Fibroblast of lung (primary cell): ENCODE measurements at regions not wholly inside any gene's neighbourhood (a gene's known extent, or its start where the extent isn't known, plus 50 kb on each side); places are given as distances from the start of the nearest gene placed in this dataset.

ENCODE experiments used
- DNase-seq, 2 donors: peaks; one replicate each; pipeline versions ENCODE4 v3.0.0 to v3.0.0-alpha.2; 2010; ENCODE audit warnings: low read depth in 2 of 2
- H2AFZ ChIP-seq: 2 replicates; pipeline ENCODE4 v1.5.1; 2012; ENCODE audit warnings: low read length, control low read depth, inconsistent platforms
- H3K27ac ChIP-seq: 2 replicates; pipeline ENCODE4 v1.5.1; 2011; ENCODE audit warnings: low read length, control low read depth; ENCODE audit not compliant: insufficient read depth
- H3K27me3 ChIP-seq: 2 replicates; pipeline ENCODE4 v1.5.1; 2011; ENCODE audit warnings: mild to moderate bottlenecking, low read length; ENCODE audit not compliant: control insufficient read depth, insufficient read depth
- H3K36me3 ChIP-seq: 2 replicates; pipeline ENCODE4 v1.5.1; 2011; ENCODE audit warnings: low read length; ENCODE audit not compliant: control insufficient read depth, insufficient read depth
- H3K4me1 ChIP-seq: 2 replicates; pipeline ENCODE4 v1.5.1; 2011; ENCODE audit warnings: low read length; ENCODE audit not compliant: control insufficient read depth, insufficient read depth; ENCODE audit errors: extremely low read depth
- H3K4me2 ChIP-seq: 2 replicates; pipeline ENCODE4 v1.5.1; 2011; ENCODE audit warnings: low read length, control low read depth; ENCODE audit not compliant: insufficient read depth; ENCODE audit errors: extremely low read depth
- H3K4me3 ChIP-seq, 4 experiments: fragments of 200-600 bp in 1 of 4; sonication (generic) in 1 of 4; replicated peaks in 1 of 4; 2 replicates each; pipeline ENCODE4 v1.5.1; 2011 to 2016; ENCODE audit warnings: low read length in 4 of 4, low read depth in 3 of 4, mild to moderate bottlenecking in 3 of 4, control low read depth in 2 of 4, inconsistent platforms in 1 of 4, mixed read lengths in 1 of 4; ENCODE audit not compliant: insufficient read depth in 1 of 4; ENCODE audit errors: control extremely low read depth in 1 of 4
- H3K79me2 ChIP-seq: 2 replicates; pipeline ENCODE4 v1.5.1; 2012; ENCODE audit warnings: mild to moderate bottlenecking, low read length, inconsistent platforms; ENCODE audit not compliant: control insufficient read depth, insufficient read depth
- H3K9ac ChIP-seq: 2 replicates; pipeline ENCODE4 v1.5.1; 2011; ENCODE audit warnings: mild to moderate bottlenecking, low read length, control low read depth; ENCODE audit not compliant: insufficient read depth
- H3K9me3 ChIP-seq: 2 replicates; pipeline ENCODE4 v1.5.1; 2012; ENCODE audit warnings: low read depth, low read length; ENCODE audit not compliant: control insufficient read depth, insufficient read depth
- H4K20me1 ChIP-seq: 2 replicates; pipeline ENCODE4 v1.5.1; 2011; ENCODE audit warnings: low read length; ENCODE audit not compliant: control insufficient read depth, insufficient read depth; ENCODE audit errors: extremely low read depth
- EZH2 ChIP-seq: IDR thresholded peaks from 2 replicates; pipeline ENCODE4 v1.5.1; 2012; ENCODE audit warnings: low read length, control low read depth, mild to moderate bottlenecking; ENCODE audit errors: missing control alignments
- TF ChIP-seq, protein P1 (sequence below), 2 donors: IDR thresholded peaks in 1 of 2; conservative IDR thresholded peaks in 1 of 2; 1 replicate in 1 of 2; 2 replicates in 1 of 2; pipeline ENCODE4 v1.5.1; 2011 to 2012; ENCODE audit warnings: low read length in 2 of 2, control low read depth in 1 of 2, inconsistent platforms in 1 of 2, low read depth in 1 of 2, mild to moderate bottlenecking in 1 of 2

- Histone ChIP-seq H3K27me3 (no peaks in the 10 kb centered on the region), H3K79me2 (no peaks in the 10 kb centered on the region), H3K4me3 (no peak overlapping the region), H3K9ac (no peak overlapping the region), H3K4me1 (no peaks in the 10 kb centered on the region), H3K27ac (no peak overlapping the region), H4K20me1 (no peaks in the 10 kb centered on the region), H3K9me3 (no peaks in the 10 kb centered on the region), H3K36me3 (no peaks in the 10 kb centered on the region), H2AFZ (no peak overlapping the region), H3K4me2 (no peak overlapping the region)
- DNase-seq, result no peak
- TF ChIP-seq EZH2, result no peak
- TF ChIP-seq, protein P1, sequence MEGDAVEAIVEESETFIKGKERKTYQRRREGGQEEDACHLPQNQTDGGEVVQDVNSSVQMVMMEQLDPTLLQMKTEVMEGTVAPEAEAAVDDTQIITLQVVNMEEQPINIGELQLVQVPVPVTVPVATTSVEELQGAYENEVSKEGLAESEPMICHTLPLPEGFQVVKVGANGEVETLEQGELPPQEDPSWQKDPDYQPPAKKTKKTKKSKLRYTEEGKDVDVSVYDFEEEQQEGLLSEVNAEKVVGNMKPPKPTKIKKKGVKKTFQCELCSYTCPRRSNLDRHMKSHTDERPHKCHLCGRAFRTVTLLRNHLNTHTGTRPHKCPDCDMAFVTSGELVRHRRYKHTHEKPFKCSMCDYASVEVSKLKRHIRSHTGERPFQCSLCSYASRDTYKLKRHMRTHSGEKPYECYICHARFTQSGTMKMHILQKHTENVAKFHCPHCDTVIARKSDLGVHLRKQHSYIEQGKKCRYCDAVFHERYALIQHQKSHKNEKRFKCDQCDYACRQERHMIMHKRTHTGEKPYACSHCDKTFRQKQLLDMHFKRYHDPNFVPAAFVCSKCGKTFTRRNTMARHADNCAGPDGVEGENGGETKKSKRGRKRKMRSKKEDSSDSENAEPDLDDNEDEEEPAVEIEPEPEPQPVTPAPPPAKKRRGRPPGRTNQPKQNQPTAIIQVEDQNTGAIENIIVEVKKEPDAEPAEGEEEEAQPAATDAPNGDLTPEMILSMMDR (conservative IDR thresholded peaks at IDR 0.05 in 1 of 2, IDR thresholded peaks at IDR 0.05 in 1 of 2; ENCODE audit: low read depth in 1 of 2, low read length in 2 of 2), result no peak
Measured at GRCh38 chr22:49437956-49438355, 389.7 kb downstream of the BRD1 start.

DNA sequence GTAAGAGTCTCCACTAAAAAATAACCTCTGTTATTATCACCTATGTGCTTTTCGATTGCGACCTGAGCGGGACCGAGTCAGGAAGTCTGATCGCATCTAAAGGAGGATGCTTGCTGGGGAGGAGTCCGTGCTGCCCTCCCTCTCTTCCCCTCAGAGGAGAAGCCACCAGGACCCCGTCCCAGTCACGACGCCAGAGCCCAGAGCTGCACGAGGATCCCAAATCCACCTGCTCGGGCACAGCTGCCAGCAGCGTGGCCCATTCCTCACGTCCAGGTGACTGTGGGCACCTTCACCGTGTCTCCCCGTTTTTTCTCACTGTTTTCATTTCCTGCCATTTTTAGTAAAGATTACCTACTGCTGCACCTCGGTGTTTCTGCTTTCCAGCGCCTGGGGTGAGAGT lies 390.3 kb downstream of the BRD1 start:
- Histone ChIP-seq H3K4me1 (no peaks in the 10 kb centered on the region), H4K20me1 (no peaks in the 10 kb centered on the region), H3K79me2 (no peaks in the 10 kb centered on the region), H3K27me3 (no peaks in the 10 kb centered on the region), H3K4me2 (no peak overlapping the region), H3K4me3 (no peak overlapping the region), H3K9ac (no peak overlapping the region), H3K36me3 (no peaks in the 10 kb centered on the region), H3K9me3 (no peaks in the 10 kb centered on the region), H3K27ac (no peak overlapping the region), H2AFZ (no peak overlapping the region)
- DNase-seq, result no peak
- TF ChIP-seq, protein P1 (conservative IDR thresholded peaks at IDR 0.05 in 1 of 2, IDR thresholded peaks at IDR 0.05 in 1 of 2; ENCODE audit: low read depth in 1 of 2, low read length in 2 of 2), result no peak
- TF ChIP-seq EZH2, result no peak

GRCh38 chr22:49436056-49436455 lies 391.6 kb downstream of the BRD1 start:
- TF ChIP-seq, protein P1 (conservative IDR thresholded peaks at IDR 0.05 in 1 of 2, IDR thresholded peaks at IDR 0.05 in 1 of 2; ENCODE audit: low read depth in 1 of 2, low read length in 2 of 2), result no peak
- no peak for TF ChIP-seq EZH2
- no peaks in the 10 kb centered on the region for H3K27me3 ChIP-seq
- DNase-seq, result no peak
- H3K79me2 ChIP-seq, result no peaks in the 10 kb centered on the region
- H3K4me2 ChIP-seq, result no peak overlapping the region
- no peak overlapping the region for H2AFZ ChIP-seq
- no peaks in the 10 kb centered on the region for H3K36me3 ChIP-seq
- no peaks in the 10 kb centered on the region for H3K9me3 ChIP-seq
- no peak overlapping the region for H3K9ac ChIP-seq
- H3K4me1 ChIP-seq, result no peaks in the 10 kb centered on the region
- no peak overlapping the region for H3K27ac ChIP-seq
- no peaks in the 10 kb centered on the region for H4K20me1 ChIP-seq
- H3K4me3 ChIP-seq, result no peak overlapping the region
